Left renal pelvis (tissue), 4 donors: ENCODE measurements at regions not wholly inside any gene's neighbourhood (a gene's known extent, or its start where the extent isn't known, plus 50 kb on each side); places are given as distances from the start of the nearest gene placed in this dataset.

Experiments
- DNase-seq, 4 donors: peaks; one replicate each; pipeline ENCODE4 v3.0.0-alpha.2; 2013; ENCODE audit warnings: low read depth in 4 of 4, low spot score in 3 of 4

- no peak for DNase-seq
Measured at GRCh38 chr3:64898941-64899340, 211.1 kb upstream of the ADAMTS9 start.

GRCh38 chr3:64895991-64896895, 208.4 kb upstream of the ADAMTS9 start:
- no peak for DNase-seq

GRCh38 chr3:64895106-64895990, 207.5 kb upstream of the ADAMTS9 start:
- no peak for DNase-seq

- DNase-seq, result no peak
Measured at GRCh38 chr3:64894006-64894405, 206.2 kb upstream of the ADAMTS9 start.

GRCh38 chr3:64892671-64893309, 205.0 kb upstream of the ADAMTS9 start:
- DNase-seq, result no peak

- no peak for DNase-seq
Measured at GRCh38 chr3:64891021-64891420, 203.2 kb upstream of the ADAMTS9 start.

- DNase-seq, result no peak
Measured at GRCh38 chr3:64890466-64890865, 202.7 kb upstream of the ADAMTS9 start.

GRCh38 chr3:64890006-64890405, 202.2 kb upstream of the ADAMTS9 start:
- DNase-seq, result no peak

- no peak for DNase-seq
Measured at GRCh38 chr3:64888840-64889392, 201.1 kb upstream of the ADAMTS9 start.

- DNase-seq, result no peak
Measured at GRCh38 chr3:64888165-64888564, 200.4 kb upstream of the ADAMTS9 start.

GRCh38 chr3:64885055-64885454, 197.3 kb upstream of the ADAMTS9 start:
- DNase-seq, result no peak

GRCh38 chr3:64884536-64884935, 196.7 kb upstream of the ADAMTS9 start:
- no peak for DNase-seq

GRCh38 chr3:64880916-64881315, 193.1 kb upstream of the ADAMTS9 start:
- DNase-seq, result no peak

- no peak for DNase-seq
Measured at GRCh38 chr3:64878362-64878761, 190.6 kb upstream of the ADAMTS9 start.

- DNase-seq, result no peak
Measured at GRCh38 chr3:64873400-64873799, 185.6 kb upstream of the ADAMTS9 start.

- no peak for DNase-seq
Measured at GRCh38 chr3:64872345-64872744, 184.5 kb upstream of the ADAMTS9 start.

GRCh38 chr3:64871834-64872249, 184.0 kb upstream of the ADAMTS9 start:
- DNase-seq, result no peak

GRCh38 chr3:64870876-64871646, 183.3 kb upstream of the ADAMTS9 start:
- no peak for DNase-seq

- DNase-seq, result no peak
Measured at GRCh38 chr3:64867224-64867623, 179.4 kb upstream of the ADAMTS9 start.
